ENCODE measurements at regions not wholly inside any gene's neighbourhood (a gene's known extent, or its start where the extent isn't known, plus 50 kb on each side); places are given as distances from the start of the nearest gene placed in this dataset.
"Not testable (repeated sequence)": the region's sequence is repeated elsewhere in the genome, so short reads cannot be mapped to it uniquely, and the experiment has no call there.

GRCh38 chr2:39487398-39488250, 50.5 kb upstream of the MAP4K3 start:
- H3K27me3 ChIP-seq (ENCODE audit: control insufficient read depth in 2 of 2, insufficient read depth in 1 of 2, low read length in 1 of 2) = no peaks in the 10 kb centered on the region
- H3K27ac ChIP-seq (ENCODE audit: low read depth in 1 of 2, low read length in 1 of 2) = no peak overlapping the region
- 71% methylated on average over 4 of the region's 4 CpGs for WGBS
- DNase-seq (ENCODE audit: low read depth in 6 of 9, low spot score in 9 of 9) = no peak
- no peaks in the 10 kb centered on the region for H3K9me3 ChIP-seq (ENCODE audit: control insufficient read depth in 2 of 2, insufficient read depth in 1 of 2, low read length in 1 of 2)
- H3K4me1 ChIP-seq (ENCODE audit: control insufficient read depth in 2 of 2, insufficient read depth in 2 of 2, low read length in 2 of 2) = no peaks in the 10 kb centered on the region
- no peaks in the 10 kb centered on the region for H3K36me3 ChIP-seq (ENCODE audit: control insufficient read depth in 2 of 2, insufficient read depth in 2 of 2, low read length in 1 of 2)
- no peak overlapping the region for H3K4me3 ChIP-seq (ENCODE audit: low read length in 2 of 2)

- no peaks in the 10 kb centered on the region for H3K4me1 ChIP-seq (ENCODE audit: control insufficient read depth in 2 of 2, insufficient read depth in 2 of 2, low read length in 2 of 2)
- no peak for DNase-seq (ENCODE audit: low read depth in 6 of 9, low spot score in 9 of 9)
- no peaks in the 10 kb centered on the region for H3K9me3 ChIP-seq (ENCODE audit: control insufficient read depth in 2 of 2, insufficient read depth in 1 of 2, low read length in 1 of 2)
- no peaks in the 10 kb centered on the region for H3K36me3 ChIP-seq (ENCODE audit: control insufficient read depth in 2 of 2, insufficient read depth in 2 of 2, low read length in 1 of 2)
- no peak overlapping the region for H3K4me3 ChIP-seq (ENCODE audit: low read length in 2 of 2)
- no peak overlapping the region for H3K27ac ChIP-seq (ENCODE audit: low read depth in 1 of 2, low read length in 1 of 2)
- H3K27me3 ChIP-seq (ENCODE audit: control insufficient read depth in 2 of 2, insufficient read depth in 1 of 2, low read length in 1 of 2) = no peaks in the 10 kb centered on the region
- WGBS = 97% methylated on average over 4 of the region's 4 CpGs
Measured at GRCh38 chr2:39488450-39488849, 51.4 kb upstream of the MAP4K3 start.

GRCh38 chr2:39490586-39490985, 53.5 kb upstream of the MAP4K3 start:
- Histone ChIP-seq H3K27me3 (ENCODE audit: control insufficient read depth in 2 of 2, insufficient read depth in 1 of 2, low read length in 1 of 2) (no peaks in the 10 kb centered on the region), H3K4me3 (ENCODE audit: low read length in 2 of 2) (no peak overlapping the region), H3K9me3 (ENCODE audit: control insufficient read depth in 2 of 2, insufficient read depth in 1 of 2, low read length in 1 of 2) (no peaks in the 10 kb centered on the region), H3K36me3 (ENCODE audit: control insufficient read depth in 2 of 2, insufficient read depth in 2 of 2, low read length in 1 of 2) (no peaks in the 10 kb centered on the region), H3K27ac (ENCODE audit: low read depth in 1 of 2, low read length in 1 of 2) (no peak overlapping the region), H3K4me1 (ENCODE audit: control insufficient read depth in 2 of 2, insufficient read depth in 2 of 2, low read length in 2 of 2) (no peaks in the 10 kb centered on the region)
- WGBS = 94% methylated on average over 4 of the region's 4 CpGs
- DNase-seq (ENCODE audit: low read depth in 6 of 9, low spot score in 9 of 9) = no peak

GRCh38 chr2:39491653-39492052, 54.6 kb upstream of the MAP4K3 start:
- Histone ChIP-seq H3K4me3 (ENCODE audit: low read length in 2 of 2) (no peak overlapping the region), H3K9me3 (ENCODE audit: control insufficient read depth in 2 of 2, insufficient read depth in 1 of 2, low read length in 1 of 2) (no peaks in the 10 kb centered on the region), H3K27ac (ENCODE audit: low read depth in 1 of 2, low read length in 1 of 2) (no peak overlapping the region), H3K36me3 (ENCODE audit: control insufficient read depth in 2 of 2, insufficient read depth in 2 of 2, low read length in 1 of 2) (no peaks in the 10 kb centered on the region), H3K27me3 (ENCODE audit: control insufficient read depth in 2 of 2, insufficient read depth in 1 of 2, low read length in 1 of 2) (no peaks in the 10 kb centered on the region), H3K4me1 (ENCODE audit: control insufficient read depth in 2 of 2, insufficient read depth in 2 of 2, low read length in 2 of 2) (no peaks in the 10 kb centered on the region)
- no peak for DNase-seq (ENCODE audit: low read depth in 6 of 9, low spot score in 9 of 9)
- 97% methylated on average over 4 of the region's 4 CpGs for WGBS

- no peaks in the 10 kb centered on the region for H3K9me3 ChIP-seq (ENCODE audit: control insufficient read depth in 2 of 2, insufficient read depth in 1 of 2, low read length in 1 of 2)
- WGBS = 56% methylated on average over 3 of the region's 3 CpGs
- H3K36me3 ChIP-seq (ENCODE audit: control insufficient read depth in 2 of 2, insufficient read depth in 2 of 2, low read length in 1 of 2) = no peaks in the 10 kb centered on the region
- DNase-seq (ENCODE audit: low read depth in 6 of 9, low spot score in 9 of 9) = peak in 1 of 9 donors; percentile 37
- H3K4me1 ChIP-seq (ENCODE audit: control insufficient read depth in 2 of 2, insufficient read depth in 2 of 2, low read length in 2 of 2) = no peaks in the 10 kb centered on the region
- H3K27ac ChIP-seq (ENCODE audit: low read depth in 1 of 2, low read length in 1 of 2) = peak overlapping the region in 1 of 2 donors; percentile 28
- H3K27me3 ChIP-seq (ENCODE audit: control insufficient read depth in 2 of 2, insufficient read depth in 1 of 2, low read length in 1 of 2) = no peaks in the 10 kb centered on the region
- no peak overlapping the region for H3K4me3 ChIP-seq (ENCODE audit: low read length in 2 of 2)
Measured at GRCh38 chr2:39492095-39492590, 55.1 kb upstream of the MAP4K3 start.

GRCh38 chr2:39492716-39493115, 55.6 kb upstream of the MAP4K3 start:
- Histone ChIP-seq H3K9me3 (ENCODE audit: control insufficient read depth in 2 of 2, insufficient read depth in 1 of 2, low read length in 1 of 2) (no peaks in the 10 kb centered on the region), H3K4me1 (ENCODE audit: control insufficient read depth in 2 of 2, insufficient read depth in 2 of 2, low read length in 2 of 2) (no peaks in the 10 kb centered on the region)

GRCh38 chr2:39494784-39495251, 57.7 kb upstream of the MAP4K3 start:
- H3K9me3 ChIP-seq (ENCODE audit: control insufficient read depth in 2 of 2, insufficient read depth in 1 of 2, low read length in 1 of 2) = no peaks in the 10 kb centered on the region
- no peaks in the 10 kb centered on the region for H3K36me3 ChIP-seq (ENCODE audit: control insufficient read depth in 2 of 2, insufficient read depth in 2 of 2, low read length in 1 of 2)
- 89% methylated on average over 6 of the region's 6 CpGs for WGBS
- no peak for DNase-seq (ENCODE audit: low read depth in 6 of 9, low spot score in 9 of 9)
- H3K27me3 ChIP-seq (ENCODE audit: control insufficient read depth in 2 of 2, insufficient read depth in 1 of 2, low read length in 1 of 2) = no peaks in the 10 kb centered on the region
- H3K4me3 ChIP-seq (ENCODE audit: low read length in 2 of 2) = no peak overlapping the region
- no peak overlapping the region for H3K27ac ChIP-seq (ENCODE audit: low read depth in 1 of 2, low read length in 1 of 2)
- no peaks in the 10 kb centered on the region for H3K4me1 ChIP-seq (ENCODE audit: control insufficient read depth in 2 of 2, insufficient read depth in 2 of 2, low read length in 2 of 2)

More at GRCh38 chr2:39492716-39493115, 55.6 kb upstream of the MAP4K3 start:
- H3K27me3 ChIP-seq (ENCODE audit: control insufficient read depth in 2 of 2, insufficient read depth in 1 of 2, low read length in 1 of 2) = no peaks in the 10 kb centered on the region
- no peak for DNase-seq (ENCODE audit: low read depth in 6 of 9, low spot score in 9 of 9)
- H3K27ac ChIP-seq (ENCODE audit: low read depth in 1 of 2, low read length in 1 of 2) = no peak overlapping the region
- no peaks in the 10 kb centered on the region for H3K36me3 ChIP-seq (ENCODE audit: control insufficient read depth in 2 of 2, insufficient read depth in 2 of 2, low read length in 1 of 2)
- H3K4me3 ChIP-seq (ENCODE audit: low read length in 2 of 2) = no peak overlapping the region

GRCh38 chr2:39497082-39497801, 60.2 kb upstream of the MAP4K3 start:
- DNase-seq (ENCODE audit: low read depth in 6 of 9, low spot score in 9 of 9) = no peak
- no peaks in the 10 kb centered on the region for H3K27me3 ChIP-seq (ENCODE audit: control insufficient read depth in 2 of 2, insufficient read depth in 1 of 2, low read length in 1 of 2)
- no peak overlapping the region for H3K27ac ChIP-seq (ENCODE audit: low read depth in 1 of 2, low read length in 1 of 2)
- H3K4me1 ChIP-seq (ENCODE audit: control insufficient read depth in 2 of 2, insufficient read depth in 2 of 2, low read length in 2 of 2) = no peaks in the 10 kb centered on the region
- WGBS = 97% methylated on average over 3 of the region's 3 CpGs
- H3K9me3 ChIP-seq (ENCODE audit: control insufficient read depth in 2 of 2, insufficient read depth in 1 of 2, low read length in 1 of 2) = no peaks in the 10 kb centered on the region
- no peaks in the 10 kb centered on the region for H3K36me3 ChIP-seq (ENCODE audit: control insufficient read depth in 2 of 2, insufficient read depth in 2 of 2, low read length in 1 of 2)
- no peak overlapping the region for H3K4me3 ChIP-seq (ENCODE audit: low read length in 2 of 2)

GRCh38 chr2:39498176-39498575, 61.1 kb upstream of the MAP4K3 start:
- not testable (repeated sequence) for H3K4me1 ChIP-seq (ENCODE audit: control insufficient read depth in 2 of 2, insufficient read depth in 2 of 2, low read length in 2 of 2); H3K27me3 ChIP-seq (ENCODE audit: control insufficient read depth in 2 of 2, insufficient read depth in 1 of 2, low read length in 1 of 2); DNase-seq (ENCODE audit: low read depth in 6 of 9, low spot score in 9 of 9); H3K27ac ChIP-seq (ENCODE audit: low read depth in 1 of 2, low read length in 1 of 2); H3K36me3 ChIP-seq (ENCODE audit: control insufficient read depth in 2 of 2, insufficient read depth in 2 of 2, low read length in 1 of 2); H3K9me3 ChIP-seq (ENCODE audit: control insufficient read depth in 2 of 2, insufficient read depth in 1 of 2, low read length in 1 of 2); H3K4me3 ChIP-seq (ENCODE audit: low read length in 2 of 2)
- WGBS = 85% methylated on average over 5 of the region's 5 CpGs

Data from thymus (tissue), 11 donors.